H1 (cell line): ENCODE measurements at regions not wholly inside any gene's neighbourhood (a gene's known extent, or its start where the extent isn't known, plus 50 kb on each side); places are given as distances from the start of the nearest gene placed in this dataset.

ENCODE experiments used
- CTCF ChIA-PET: fragments of 300-600 bp; sonication (Branson Sonifier 250); formaldehyde crosslinking; loops from one replicate; lab custom pipeline; 2021; ENCODE audit not compliant: partially characterized antibody; lab: Charles Lee
- POLR2A ChIA-PET: fragments of 300-600 bp; sonication (Branson Sonifier 250); formaldehyde crosslinking; loops from one replicate; lab custom pipeline; 2021; ENCODE audit warnings: inconsistent platforms; ENCODE audit not compliant: partially characterized antibody; lab: Charles Lee
- DNase-seq, 2 experiments: peaks; one replicate each; pipeline versions ENCODE4 v3.0.0 to v3.0.0-alpha.2; 2010 to 2022; ENCODE audit warnings: low spot score in 2 of 2, low read depth in 1 of 2, mixed read lengths in 1 of 2
- FAIRE-seq: peaks from 2 replicates; lab custom pipeline; 2011; peaks lifted over from hg19 to GRCh38; lab: Jason Lieb, UNC
- H2AFZ ChIP-seq: 2 replicates; pipeline ENCODE4 v1.8.1; 2012; ENCODE audit warnings: low read length, inconsistent platforms
- H2AK5ac ChIP-seq: 2 replicates; pipeline ENCODE4 v1.6.1; 2013; ENCODE audit warnings: low read depth, low read length
- H2BK120ac ChIP-seq: replicated peaks from 2 replicates; pipeline ENCODE3; 2013; ENCODE audit warnings: low read depth, low read length, inconsistent platforms
- H2BK12ac ChIP-seq: 2 replicates; pipeline ENCODE4 v1.6.1; 2013; ENCODE audit warnings: low read depth, low read length
- H2BK15ac ChIP-seq: 2 replicates; pipeline ENCODE4 v1.6.1; 2013; ENCODE audit warnings: low read length
- H2BK20ac ChIP-seq: 2 replicates; pipeline ENCODE4 v1.6.1; 2013; ENCODE audit warnings: low read length
- H2BK5ac ChIP-seq: 2 replicates; pipeline ENCODE4 v1.6.1; 2013; ENCODE audit warnings: low read depth, low read length
- H3K14ac ChIP-seq: 2 replicates; pipeline ENCODE4 v1.6.1; 2013; ENCODE audit warnings: inconsistent platforms; ENCODE audit not compliant: insufficient read length
- H3K18ac ChIP-seq: 2 replicates; pipeline ENCODE4 v1.6.1; 2013; ENCODE audit warnings: low read length; ENCODE audit errors: extremely low read depth
- H3K23ac ChIP-seq: 2 replicates; pipeline ENCODE4 v1.6.1; 2013; ENCODE audit warnings: inconsistent platforms; ENCODE audit not compliant: insufficient read length
- H3K23me2 ChIP-seq: 2 replicates; pipeline ENCODE4 v1.6.1; 2013; ENCODE audit warnings: low read depth, low read length
- H3K27ac ChIP-seq: 2 replicates; pipeline ENCODE4 v1.6.1; 2011; ENCODE audit warnings: low read depth, low read length, inconsistent platforms
- H3K27me3 ChIP-seq, 4 experiments: replicated peaks in 1 of 4; 1 replicate in 1 of 4; 2 replicates in 3 of 4; pipeline versions ENCODE4 v1.6.1 to v1.8.1; 2011 to 2013; ENCODE audit warnings: low read length in 3 of 4, mild to moderate bottlenecking in 3 of 4, inconsistent platforms in 2 of 4, mixed read lengths in 2 of 4, moderate library complexity in 1 of 4; ENCODE audit not compliant: control insufficient read depth in 3 of 4, insufficient read depth in 3 of 4; ENCODE audit errors: extremely low read depth in 1 of 4
- H3K36me3 ChIP-seq, 4 experiments: 2 replicates each; pipeline versions ENCODE4 v1.6.1 to v1.8.1; 2011 to 2013; ENCODE audit warnings: mild to moderate bottlenecking in 4 of 4, low read length in 3 of 4, moderate library complexity in 2 of 4, control low read depth in 1 of 4, inconsistent platforms in 1 of 4; ENCODE audit not compliant: insufficient read depth in 4 of 4, control insufficient read depth in 2 of 4
- H3K4ac ChIP-seq: replicated peaks from 2 replicates; pipeline ENCODE3; 2013; ENCODE audit warnings: low read length, low read depth, mixed read lengths, inconsistent platforms; ENCODE audit not compliant: insufficient read length
- H3K4me1 ChIP-seq, 4 experiments: replicated peaks in 1 of 4; 1 replicate in 1 of 4; 2 replicates in 3 of 4; pipeline versions ENCODE4 v1.6.1 to v1.8.1; 2011 to 2013; ENCODE audit warnings: low read length in 3 of 4, inconsistent platforms in 2 of 4, mixed read lengths in 1 of 4; ENCODE audit not compliant: insufficient read depth in 4 of 4, control insufficient read depth in 3 of 4
- H3K4me2 ChIP-seq, 2 experiments: 2 replicates each; pipeline versions ENCODE4 v1.6.1 to v1.8.1; 2011 to 2013; ENCODE audit warnings: low read depth in 2 of 2, low read length in 2 of 2, control low read depth in 1 of 2, inconsistent platforms in 1 of 2, mild to moderate bottlenecking in 1 of 2; ENCODE audit not compliant: insufficient read depth in 1 of 2
- H3K4me3 ChIP-seq, 4 experiments: fragments of 200-600, 300-600 bp in 1 of 4; sonication (generic), shearing (Covaris generic), sonication (Bioruptor Twin) in 1 of 4; 2 replicates each; pipeline versions ENCODE4 v1.5.1 to v1.8.1; 2011 to 2016; ENCODE audit warnings: low read length in 4 of 4, low read depth in 3 of 4, control low read depth in 2 of 4, inconsistent platforms in 2 of 4, mild to moderate bottlenecking in 2 of 4, mixed read lengths in 1 of 4, moderate library complexity in 1 of 4; ENCODE audit not compliant: insufficient read depth in 2 of 4; ENCODE audit errors: extremely low read depth in 1 of 4
- H3K56ac ChIP-seq: replicated peaks from 2 replicates; pipeline ENCODE3; 2013; ENCODE audit warnings: low read depth, mild to moderate bottlenecking, mixed read lengths, low read length, inconsistent platforms; ENCODE audit not compliant: insufficient read length
- H3K79me1 ChIP-seq: 2 replicates; pipeline ENCODE4 v1.6.1; 2013; ENCODE audit warnings: low read depth, low read length, control low read depth
- H3K79me2 ChIP-seq, 2 experiments: 2 replicates each; pipeline versions ENCODE4 v1.6.1 to v1.8.1; 2012 to 2013; ENCODE audit warnings: low read length in 2 of 2, mild to moderate bottlenecking in 2 of 2, inconsistent platforms in 1 of 2; ENCODE audit not compliant: insufficient read depth in 2 of 2, control insufficient read depth in 1 of 2
- H3K9ac ChIP-seq, 4 experiments: replicated peaks in 1 of 4; 1 replicate in 1 of 4; 2 replicates in 3 of 4; pipeline versions ENCODE4 v1.6.1 to v1.8.1; 2011 to 2013; ENCODE audit warnings: low read depth in 3 of 4, low read length in 3 of 4, control low read depth in 2 of 4, mild to moderate bottlenecking in 2 of 4, moderate library complexity in 2 of 4, inconsistent platforms in 1 of 4; ENCODE audit errors: extremely low read depth in 1 of 4
- H3K9me3 ChIP-seq, 2 experiments: 2 replicates each; pipeline versions ENCODE4 v1.6.1 to v1.8.1; 2012 to 2013; ENCODE audit warnings: mild to moderate bottlenecking in 2 of 2, moderate library complexity in 2 of 2, control low read depth in 1 of 2, inconsistent platforms in 1 of 2, low read depth in 1 of 2, low read length in 1 of 2, mixed read lengths in 1 of 2; ENCODE audit not compliant: insufficient read depth in 2 of 2
- H4K20me1 ChIP-seq, 2 experiments: replicated peaks in 1 of 2; 2 replicates each; pipeline versions ENCODE3 to v1.8.1; 2011 to 2013; ENCODE audit warnings: inconsistent platforms in 2 of 2, low read length in 2 of 2, mild to moderate bottlenecking in 1 of 2; ENCODE audit not compliant: insufficient read depth in 2 of 2, control insufficient read depth in 1 of 2
- H4K5ac ChIP-seq: 2 replicates; pipeline ENCODE4 v1.6.1; 2013; ENCODE audit warnings: low read length, low read depth, mixed read lengths, inconsistent platforms; ENCODE audit not compliant: insufficient read length
- H4K8ac ChIP-seq: 2 replicates; pipeline ENCODE4 v1.8.0; 2013; ENCODE audit warnings: mild to moderate bottlenecking, moderate library complexity, low read length, inconsistent platforms; ENCODE audit not compliant: insufficient read depth; ENCODE audit errors: extremely low read depth
- H4K91ac ChIP-seq: replicated peaks from 2 replicates; pipeline ENCODE3; 2013; ENCODE audit warnings: low read length, mixed read lengths, inconsistent platforms; ENCODE audit not compliant: insufficient read length
- EGR1 ChIP-seq: IDR thresholded peaks from 2 replicates; pipeline ENCODE4 v1.6.1; 2011; ENCODE audit warnings: low read depth, low read length, borderline replicate concordance
- FOSL1 ChIP-seq: IDR thresholded peaks from 2 replicates; pipeline ENCODE4 v1.6.1; 2011; ENCODE audit warnings: mild to moderate bottlenecking, low read depth, low read length, moderate library complexity; ENCODE audit not compliant: insufficient read depth
- HDAC2 ChIP-seq, 2 experiments: fragments of 300-600 bp in 1 of 2; sonication (generic) in 1 of 2; IDR thresholded peaks; 2 replicates each; pipeline ENCODE4 v1.6.1; 2011 to 2012; ENCODE audit warnings: low read depth in 2 of 2, low read length in 2 of 2, mild to moderate bottlenecking in 2 of 2, moderate library complexity in 2 of 2, borderline replicate concordance in 1 of 2, inconsistent platforms in 1 of 2
- HDAC6 ChIP-seq: IDR thresholded peaks from one replicate; pipeline ENCODE4 v1.7.1; 2012; ENCODE audit warnings: low read depth, mild to moderate bottlenecking, inconsistent platforms, low read length, moderate library complexity
- NRF1 ChIP-seq: IDR thresholded peaks from 2 replicates; pipeline ENCODE4 v1.6.1; 2011; ENCODE audit warnings: mild to moderate bottlenecking, low read depth, low read length, improper control_type of control experiment
- POLR2A ChIP-seq, 2 experiments: IDR thresholded peaks; 1 replicate in 1 of 2; 2 replicates in 1 of 2; pipeline ENCODE4 v1.6.1; 2011; ENCODE audit warnings: low read depth in 2 of 2, low read length in 2 of 2, mild to moderate bottlenecking in 2 of 2; ENCODE audit errors: control extremely low read depth in 1 of 2
- SUZ12 ChIP-seq: fragments of 200-600 bp; sonication (generic); IDR thresholded peaks from 2 replicates; pipeline ENCODE4 v1.6.1; 2012; ENCODE audit warnings: mild to moderate bottlenecking, inconsistent platforms, low read length, moderate library complexity, mixed read lengths
- TCF12 ChIP-seq: IDR thresholded peaks from 2 replicates; pipeline ENCODE4 v1.6.1; 2011; ENCODE audit warnings: low read depth, mild to moderate bottlenecking, low read length
- TEAD4 ChIP-seq: IDR thresholded peaks from 2 replicates; pipeline ENCODE4 v1.6.1; 2012; ENCODE audit warnings: low read depth, low read length, inconsistent platforms, mixed read lengths
- whole genome bisulfite sequencing, 2 experiments: shearing (Covaris generic) in 1 of 2; methylation state at CpG; one replicate each; pipeline versions ENCODE4 v1.1.6 to v1.1.7; 2013 to 2015; ENCODE audit warnings: low lambda C conversion rate in 2 of 2, mixed read lengths in 2 of 2, inconsistent platforms in 1 of 2, low coverage in 1 of 2, missing lambda C conversion rate in 1 of 2; ENCODE audit not compliant: insufficient replicate concordance in 2 of 2, insufficient coverage in 1 of 2, insufficient read length in 1 of 2; ENCODE audit errors: extremely low coverage in 1 of 2, missing lambda C conversion rate in 1 of 2; 5-methylcytosine and 5-hydroxymethylcytosine counted together

DNA sequence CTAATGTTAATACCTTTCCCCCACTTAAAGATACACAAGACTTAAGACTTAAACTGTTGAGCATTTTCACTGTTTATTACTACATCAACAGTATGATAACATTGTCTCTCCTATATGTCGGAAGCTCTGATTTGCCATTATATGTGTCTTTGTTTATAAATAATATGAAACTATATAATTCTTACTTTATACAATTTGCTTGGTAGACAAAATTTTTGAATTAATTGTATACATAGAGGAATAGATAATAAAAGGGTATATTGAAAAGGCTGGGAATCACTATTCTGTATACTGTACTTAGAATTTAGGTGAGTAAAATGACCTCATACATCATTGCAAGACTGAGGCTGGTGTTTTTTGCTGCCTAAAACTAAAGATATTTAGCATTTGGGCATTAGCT is 82.1 kb upstream of the HDAC9 start:
- H3K36me3 ChIP-seq, result no peaks in the 10 kb centered on the region
- no peak overlapping the region for H4K8ac ChIP-seq
- no peak overlapping the region for H2BK5ac ChIP-seq
- FAIRE-seq (no peak), DNase-seq (no peak)
- H4K91ac ChIP-seq, result no peak overlapping the region
- H3K27ac ChIP-seq, result no peak overlapping the region
- no peak overlapping the region for H2BK15ac ChIP-seq
- no peak overlapping the region for H3K56ac ChIP-seq
- H4K5ac ChIP-seq, result no peak overlapping the region
- no peak overlapping the region for H2AFZ ChIP-seq
- H2AK5ac ChIP-seq, result no peak overlapping the region
- H2BK20ac ChIP-seq, result no peak overlapping the region
- H3K9ac ChIP-seq, result no peak overlapping the region
- no peak overlapping the region for H3K18ac ChIP-seq
- no peak overlapping the region for H2BK120ac ChIP-seq
- H3K4me3 ChIP-seq, result no peak overlapping the region
- peaks cover 0 to 5% (median 0%) of the 10 kb centered on the region in 4 experiments; a peak in 2 of 7 replicates for H3K4me1 ChIP-seq
- H3K4ac ChIP-seq, result no peak overlapping the region
- H3K23me2 ChIP-seq, result no peaks in the 10 kb centered on the region
- H3K79me1 ChIP-seq, result no peaks in the 10 kb centered on the region
- H4K20me1 ChIP-seq, result no peaks in the 10 kb centered on the region
- 91% methylated on average over 1 of the region's 1 CpG; no CpG with 5 or more reads in 1 of the 2 experiments for WGBS, 2 experiments
- no peak overlapping the region for H3K23ac ChIP-seq
- H3K79me2 ChIP-seq, result no peaks in the 10 kb centered on the region
- H2BK12ac ChIP-seq, result no peak overlapping the region
- H3K4me2 ChIP-seq, result no peak overlapping the region
- TF ChIP-seq FOSL1 (no peak), HDAC6 (no peak), EGR1 (no peak), TEAD4 (no peak), HDAC2 (IDR thresholded peaks at IDR 0.05; ENCODE audit: borderline replicate concordance in 1 of 2, low read depth in 2 of 2, low read length in 2 of 2) (no peak), POLR2A (IDR thresholded peaks at IDR 0.05; ENCODE audit: control extremely low read depth in 1 of 2, low read depth in 2 of 2, low read length in 2 of 2) (no peak), NRF1 (no peak), TCF12 (no peak), SUZ12 (no peak)
- ChIA-PET CTCF (no interaction called here), POLR2A (no interaction called here)
- H3K27me3 ChIP-seq, result no peaks in the 10 kb centered on the region
- no peak overlapping the region for H3K14ac ChIP-seq
- no peaks in the 10 kb centered on the region for H3K9me3 ChIP-seq
